ENCODE measurements at regions not wholly inside any gene's neighbourhood (a gene's known extent, or its start where the extent isn't known, plus 50 kb on each side); places are given as distances from the start of the nearest gene placed in this dataset.

- TF ChIP-seq POLR2AphosphoS5 (IDR thresholded peaks at IDR 0.05; ENCODE audit: borderline replicate concordance, low read depth, low read length) (no peak), EZH2 (IDR thresholded peaks at IDR 0.05) (no peak), FOXP2 (optimal IDR thresholded peaks at IDR 0.05; ENCODE audit: control extremely low read depth, extremely low read length, insufficient read depth) (no peak)
These were observed 63.2 kb upstream of the EPB41L3 start for GRCh38 chr18:5606951-5607350.
